Suprapubic skin (tissue), 4 donors: ENCODE measurements at regions not wholly inside any gene's neighbourhood (a gene's known extent, or its start where the extent isn't known, plus 50 kb on each side); places are given as distances from the start of the nearest gene placed in this dataset.

Source experiments
- DNase-seq, 2 donors: peaks; one replicate each; pipeline ENCODE4 v3.0.0-alpha.2; 2019; ENCODE audit warnings: low spot score in 2 of 2
- H3K27ac ChIP-seq: fragments of 200-600 bp; sonication (generic); one replicate; pipeline ENCODE4 v1.5.1; 2019
- H3K27me3 ChIP-seq: fragments of 200-600 bp; sonication (generic); one replicate; pipeline ENCODE4 v1.5.1; 2019
- H3K36me3 ChIP-seq: fragments of 200-600 bp; sonication (generic); one replicate; pipeline ENCODE4 v1.5.1; 2019
- H3K4me1 ChIP-seq: fragments of 200-600 bp; sonication (generic); one replicate; pipeline ENCODE4 v1.5.1; 2019
- H3K4me3 ChIP-seq: fragments of 200-600 bp; sonication (generic); one replicate; pipeline ENCODE4 v1.5.1; 2019; ENCODE audit warnings: mild to moderate bottlenecking
- H3K9me3 ChIP-seq: fragments of 200-600 bp; sonication (generic); one replicate; pipeline ENCODE4 v1.5.1; 2019
- CTCF ChIP-seq, 2 donors: fragments of 200-600 bp in 1 of 2; fragments of 450-650 bp in 1 of 2; sonication (generic) in 1 of 2; IDR thresholded peaks; one replicate each; pipeline ENCODE4 v1.5.1; 2016 to 2019; ENCODE audit warnings: antibody characterized with exemption in 2 of 2, mild to moderate bottlenecking in 1 of 2, moderate library complexity in 1 of 2
- EP300 ChIP-seq: sonication (generic); formaldehyde crosslinking; IDR thresholded peaks from one replicate; pipeline ENCODE4 v1.6.1; 2017; ENCODE audit warnings: antibody characterized with exemption
- POLR2A ChIP-seq, 2 donors: fragments of 450-650 bp; IDR thresholded peaks; one replicate each; pipeline ENCODE4 v1.6.1; 2017; ENCODE audit warnings: antibody characterized with exemption in 2 of 2, mild to moderate bottlenecking in 2 of 2, moderate library complexity in 2 of 2
- POLR2AphosphoS5 ChIP-seq, 3 donors: sonication (generic); formaldehyde crosslinking; IDR thresholded peaks; one replicate each; pipeline ENCODE4 v1.6.1; 2017; ENCODE audit warnings: antibody characterized with exemption in 3 of 3
- WGBS: methylation state at CpG from one replicate; pipeline ENCODE4 v1.1.5; 2018; 5-methylcytosine and 5-hydroxymethylcytosine counted together

DNA sequence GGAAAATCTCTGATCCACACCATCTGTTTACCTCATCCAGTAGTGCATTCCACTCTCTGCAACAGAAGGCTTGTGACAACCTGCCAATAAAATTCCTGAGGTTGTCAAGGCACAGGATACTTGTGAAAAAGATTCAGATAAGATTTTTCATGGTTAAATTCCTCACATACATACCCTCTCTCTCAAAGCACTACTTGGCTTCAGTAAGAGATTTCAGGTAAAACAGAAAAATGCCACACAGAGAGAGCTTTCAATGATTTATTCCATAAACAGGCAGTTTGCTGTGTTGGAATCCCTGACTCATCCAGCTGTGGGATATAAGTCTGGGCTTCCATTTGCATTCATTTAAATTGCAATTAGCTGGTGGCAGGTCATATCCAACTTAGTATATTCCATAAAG is 99.7 kb upstream of the CAV2 start:
- no peaks in the 10 kb centered on the region for H3K27me3 ChIP-seq
- no peak overlapping the region for H3K4me3 ChIP-seq
- TF ChIP-seq POLR2A (IDR thresholded peaks at IDR 0.05) (no peak), POLR2AphosphoS5 (IDR thresholded peaks at IDR 0.05) (no peak), CTCF (IDR thresholded peaks at IDR 0.05) (no peak), EP300 (no peak)
- H3K27ac ChIP-seq: no peak overlapping the region
- no peak for DNase-seq
- H3K36me3 ChIP-seq: no peaks in the 10 kb centered on the region
- H3K4me1 ChIP-seq: peaks cover 16% of the 10 kb centered on the region
- no peaks in the 10 kb centered on the region for H3K9me3 ChIP-seq

DNA sequence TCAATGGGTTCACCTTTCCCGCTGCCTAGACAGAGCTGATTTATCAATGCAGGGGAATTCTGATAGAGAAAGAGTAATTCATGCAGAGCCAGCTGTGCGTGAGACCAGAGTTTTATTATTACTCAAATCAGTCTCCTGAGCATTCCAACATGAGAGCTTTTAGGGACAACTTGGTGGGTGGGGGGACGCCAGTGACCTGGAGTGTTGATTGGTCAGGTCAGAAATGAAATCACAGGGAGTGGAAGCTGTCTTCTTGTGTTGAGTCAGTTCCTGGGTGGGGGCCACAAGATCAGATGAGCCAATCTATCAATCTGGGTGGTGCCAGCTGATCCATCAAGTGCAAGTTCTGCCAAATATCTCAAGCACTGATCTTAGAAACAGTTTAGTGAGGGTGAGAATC is 99.0 kb upstream of the CAV2 start:
- 80% methylated on average over 3 of the region's 3 CpGs for WGBS
- no peaks in the 10 kb centered on the region for H3K36me3 ChIP-seq
- H3K4me1 ChIP-seq: peaks cover 9% of the 10 kb centered on the region
- no peak overlapping the region for H3K27ac ChIP-seq
- no peaks in the 10 kb centered on the region for H3K9me3 ChIP-seq
- H3K4me3 ChIP-seq: no peak overlapping the region
- TF ChIP-seq POLR2AphosphoS5 (IDR thresholded peaks at IDR 0.05) (no peak), POLR2A (IDR thresholded peaks at IDR 0.05) (no peak), EP300 (no peak), CTCF (IDR thresholded peaks at IDR 0.05) (no peak)
- DNase-seq: no peak
- no peaks in the 10 kb centered on the region for H3K27me3 ChIP-seq

- H3K4me3 ChIP-seq: no peak overlapping the region
- DNase-seq: no peak
- H3K9me3 ChIP-seq: no peaks in the 10 kb centered on the region
- peaks cover 8% of the 10 kb centered on the region for H3K4me1 ChIP-seq
- TF ChIP-seq POLR2A (IDR thresholded peaks at IDR 0.05): no peak
- no peak for TF ChIP-seq POLR2AphosphoS5 (IDR thresholded peaks at IDR 0.05)
- no peak for TF ChIP-seq CTCF (IDR thresholded peaks at IDR 0.05)
- TF ChIP-seq EP300: no peak
- no peak overlapping the region for H3K27ac ChIP-seq
- no peaks in the 10 kb centered on the region for H3K27me3 ChIP-seq
- no peaks in the 10 kb centered on the region for H3K36me3 ChIP-seq
Measured at GRCh38 chr7:116401711-116402110, 97.8 kb upstream of the CAV2 start.

- Histone ChIP-seq H3K4me1 (peaks cover 8% of the 10 kb centered on the region), H3K27ac (no peak overlapping the region), H3K4me3 (no peak overlapping the region), H3K36me3 (no peaks in the 10 kb centered on the region), H3K27me3 (no peaks in the 10 kb centered on the region), H3K9me3 (no peaks in the 10 kb centered on the region)
- WGBS: 61% methylated on average over 1 of the region's 1 CpG
- DNase-seq: no peak
- TF ChIP-seq EP300: no peak
- TF ChIP-seq CTCF (IDR thresholded peaks at IDR 0.05): no peak
- TF ChIP-seq POLR2A (IDR thresholded peaks at IDR 0.05): no peak
- no peak for TF ChIP-seq POLR2AphosphoS5 (IDR thresholded peaks at IDR 0.05)
Measured at GRCh38 chr7:116403265-116403664, 96.3 kb upstream of the CAV2 start.

DNA sequence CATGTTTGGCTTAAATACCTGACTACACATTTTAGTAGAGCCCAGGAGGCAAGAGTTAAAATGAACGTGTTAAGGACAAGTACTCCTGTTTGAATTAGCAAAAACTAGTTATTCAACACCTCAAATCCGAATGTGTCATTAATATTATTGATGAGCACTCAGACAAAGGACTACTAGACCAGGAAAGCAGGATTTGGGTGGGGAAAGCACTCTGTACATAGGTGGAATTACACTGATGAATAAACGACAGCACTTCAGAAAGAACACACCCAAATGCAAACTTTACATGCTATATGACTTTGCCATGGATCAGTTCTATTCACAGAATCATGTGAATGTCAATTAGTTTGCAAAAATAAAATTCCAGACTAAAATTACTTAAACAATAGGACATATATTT is 95.1 kb upstream of the CAV2 start:
- peaks cover 8% of the 10 kb centered on the region for H3K4me1 ChIP-seq
- TF ChIP-seq CTCF (IDR thresholded peaks at IDR 0.05) (no peak), EP300 (no peak), POLR2A (IDR thresholded peaks at IDR 0.05) (no peak)
- no peak overlapping the region for H3K27ac ChIP-seq
- no peaks in the 10 kb centered on the region for H3K36me3 ChIP-seq
- H3K9me3 ChIP-seq: no peaks in the 10 kb centered on the region
- 54% methylated on average over 3 of the region's 3 CpGs for WGBS
- no peak for DNase-seq
- H3K4me3 ChIP-seq: no peak overlapping the region
- H3K27me3 ChIP-seq: no peaks in the 10 kb centered on the region
